HG03432 (cell line): ENCODE measurements at regions not wholly inside any gene's neighbourhood (a gene's known extent, or its start where the extent isn't known, plus 50 kb on each side); places are given as distances from the start of the nearest gene placed in this dataset.

Experiments used
- ATAC-seq: cut with Tn5 transposase; IDR thresholded peaks from one replicate; pipeline ENCODE4 v1.9.1; 2021; ENCODE audit warnings: mild to moderate bottlenecking, moderate library complexity; ENCODE audit not compliant: unreplicated experiment

- ATAC-seq = no peak
Observed at GRCh38 chr3:83302091-83302490, 1540.6 kb upstream of the GBE1 start.

- ATAC-seq = no peak
Observed at GRCh38 chr3:83317605-83318004, 1556.2 kb upstream of the GBE1 start.

GRCh38 chr3:83320726-83321125, 1559.3 kb upstream of the GBE1 start:
- ATAC-seq = no peak

GRCh38 chr3:83321457-83321856, 1560.0 kb upstream of the GBE1 start:
- no peak for ATAC-seq

GRCh38 chr3:83321891-83322290, 1560.4 kb upstream of the GBE1 start:
- no peak for ATAC-seq

- no peak for ATAC-seq
Observed at GRCh38 chr3:83354205-83354604, 1592.8 kb upstream of the GBE1 start.

GRCh38 chr3:83393276-83393675, 1565.5 kb upstream of the CADM2 start:
- ATAC-seq = no peak

GRCh38 chr3:83403927-83404326, 1554.9 kb upstream of the CADM2 start:
- ATAC-seq = no peak

GRCh38 chr3:83426300-83426699, 1532.5 kb upstream of the CADM2 start:
- no peak for ATAC-seq

- ATAC-seq = no peak
Observed at GRCh38 chr3:83434880-83435587, 1523.8 kb upstream of the CADM2 start.

GRCh38 chr3:83438188-83438587, 1520.6 kb upstream of the CADM2 start:
- no peak for ATAC-seq

GRCh38 chr3:83453056-83453455, 1505.7 kb upstream of the CADM2 start:
- no peak for ATAC-seq

GRCh38 chr3:83454353-83454752, 1504.4 kb upstream of the CADM2 start:
- no peak for ATAC-seq

- ATAC-seq = no peak
Observed at GRCh38 chr3:83457551-83457950, 1501.2 kb upstream of the CADM2 start.

GRCh38 chr3:83460052-83460451, 1498.7 kb upstream of the CADM2 start:
- no peak for ATAC-seq

- ATAC-seq = no peak
Observed at GRCh38 chr3:83461411-83461810, 1497.4 kb upstream of the CADM2 start.

- no peak for ATAC-seq
Observed at GRCh38 chr3:83477563-83477962, 1481.2 kb upstream of the CADM2 start.

- no peak for ATAC-seq
Observed at GRCh38 chr3:83482402-83483070, 1476.3 kb upstream of the CADM2 start.

GRCh38 chr3:83496462-83496861, 1462.3 kb upstream of the CADM2 start:
- ATAC-seq = no peak

- no peak for ATAC-seq
Observed at GRCh38 chr3:83498361-83499016, 1460.3 kb upstream of the CADM2 start.

GRCh38 chr3:83500422-83500821, 1458.4 kb upstream of the CADM2 start:
- ATAC-seq = no peak

- ATAC-seq = no peak
Observed at GRCh38 chr3:83500931-83501330, 1457.9 kb upstream of the CADM2 start.
